Brain pericyte (primary cell): ENCODE measurements at regions not wholly inside any gene's neighbourhood (a gene's known extent, or its start where the extent isn't known, plus 50 kb on each side); places are given as distances from the start of the nearest gene placed in this dataset.

Experiments used
- DNase-seq: peaks from one replicate; pipeline ENCODE4 v3.0.0-alpha.2; 2012; ENCODE audit warnings: low read depth, low spot score

GRCh38 chr22:49305214-49305965, 522.3 kb downstream of the BRD1 start:
- DNase-seq: no peak

GRCh38 chr22:49303781-49304461, 523.8 kb downstream of the BRD1 start:
- no peak for DNase-seq

DNA sequence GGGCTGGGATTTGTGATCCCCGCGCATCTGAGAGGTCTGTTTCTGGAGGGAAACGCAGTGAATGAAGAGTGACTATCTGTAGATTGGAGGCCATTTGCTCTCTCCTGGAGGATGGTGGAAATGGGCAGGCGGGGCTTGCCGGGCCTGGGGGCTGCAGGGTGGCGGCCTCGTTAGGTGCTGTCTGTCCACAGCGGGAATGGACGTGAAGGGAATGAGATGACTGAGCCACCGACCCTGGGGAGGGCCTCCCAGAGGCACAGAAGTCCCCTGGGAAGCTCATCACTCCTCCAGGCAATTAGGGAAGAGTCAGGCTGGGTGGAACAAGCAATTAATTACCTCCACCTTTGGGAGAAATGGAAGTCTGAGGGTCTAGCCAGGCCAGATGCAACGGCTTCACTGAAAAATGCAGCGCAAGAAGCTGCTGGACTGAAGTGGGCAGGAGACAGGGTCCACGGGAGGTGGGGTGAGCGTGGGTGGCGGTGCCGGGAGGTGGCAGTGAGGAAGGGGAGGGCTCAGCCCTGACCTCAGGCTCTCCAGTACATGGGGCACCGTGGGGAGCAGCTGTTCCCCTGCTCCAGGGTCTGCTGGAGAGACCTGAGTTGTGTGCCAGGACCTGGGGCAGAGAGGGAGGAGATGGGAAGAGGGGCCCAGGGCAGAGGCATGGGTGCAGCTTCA, 524.5 kb downstream of the BRD1 start:
- no peak for DNase-seq

DNA sequence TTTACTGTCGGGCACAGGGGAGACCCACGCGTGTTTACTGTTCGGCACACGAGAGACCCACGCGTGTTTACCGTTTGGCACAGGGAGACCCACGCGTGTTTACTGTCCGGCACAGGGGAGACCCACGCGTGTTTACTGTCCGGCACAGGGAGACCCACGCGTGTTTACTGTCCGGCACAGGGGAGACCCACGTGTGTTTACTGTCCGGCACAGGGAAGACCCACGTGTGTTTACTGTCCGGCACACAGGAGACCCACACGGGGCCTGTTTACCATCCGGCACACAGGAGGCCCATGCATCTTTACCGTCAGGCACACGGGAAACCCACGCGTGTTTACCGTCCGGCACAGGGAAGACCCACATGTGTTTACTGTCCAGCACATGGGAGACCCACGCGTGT, 525.1 kb downstream of the BRD1 start:
- DNase-seq: no peak

- DNase-seq: no peak
Observed at GRCh38 chr22:49302150-49302460, 525.6 kb downstream of the BRD1 start.

DNA sequence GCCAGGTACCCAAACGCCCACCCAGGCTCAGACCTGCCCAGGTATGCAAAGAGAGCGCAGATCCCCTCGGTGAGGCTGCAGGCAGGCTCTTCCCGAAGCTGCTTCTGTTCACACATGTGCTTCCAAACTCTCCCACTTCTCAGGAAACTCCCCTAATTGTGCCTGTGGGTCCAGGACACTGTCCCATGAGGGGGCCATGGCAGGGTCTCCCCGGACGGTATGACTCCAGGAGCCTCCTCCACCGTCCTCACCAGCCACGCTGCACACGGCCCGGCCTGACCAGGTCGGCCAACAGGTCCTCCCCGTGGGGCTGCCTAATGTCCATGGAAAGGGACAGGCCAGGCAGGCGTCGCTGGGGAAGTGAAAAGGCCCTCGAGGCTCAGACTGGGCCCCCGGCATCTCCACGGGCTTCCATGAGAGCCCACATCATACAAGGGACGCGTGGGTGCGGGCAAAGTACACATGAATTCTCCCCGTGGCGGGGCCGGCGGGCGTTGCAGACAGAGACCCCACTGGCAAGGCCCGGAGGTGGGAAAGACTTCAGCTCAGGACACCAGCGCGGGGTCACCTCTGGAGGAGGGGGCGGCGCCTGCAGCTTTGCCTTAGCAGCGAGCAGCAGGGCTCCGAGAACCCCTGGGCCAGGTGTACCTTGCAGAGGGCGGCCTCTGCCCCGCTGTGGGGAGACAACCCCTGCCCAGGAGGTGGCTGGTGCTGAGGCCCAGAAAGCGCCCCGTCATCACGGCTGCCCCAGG, 526.1 kb downstream of the BRD1 start:
- no peak for DNase-seq

GRCh38 chr22:49300951-49301397, 526.7 kb downstream of the BRD1 start:
- no peak for DNase-seq

GRCh38 chr22:49300241-49300640, 527.4 kb downstream of the BRD1 start:
- no peak for DNase-seq

GRCh38 chr22:49299821-49300231, 527.8 kb downstream of the BRD1 start:
- no peak for DNase-seq

DNA sequence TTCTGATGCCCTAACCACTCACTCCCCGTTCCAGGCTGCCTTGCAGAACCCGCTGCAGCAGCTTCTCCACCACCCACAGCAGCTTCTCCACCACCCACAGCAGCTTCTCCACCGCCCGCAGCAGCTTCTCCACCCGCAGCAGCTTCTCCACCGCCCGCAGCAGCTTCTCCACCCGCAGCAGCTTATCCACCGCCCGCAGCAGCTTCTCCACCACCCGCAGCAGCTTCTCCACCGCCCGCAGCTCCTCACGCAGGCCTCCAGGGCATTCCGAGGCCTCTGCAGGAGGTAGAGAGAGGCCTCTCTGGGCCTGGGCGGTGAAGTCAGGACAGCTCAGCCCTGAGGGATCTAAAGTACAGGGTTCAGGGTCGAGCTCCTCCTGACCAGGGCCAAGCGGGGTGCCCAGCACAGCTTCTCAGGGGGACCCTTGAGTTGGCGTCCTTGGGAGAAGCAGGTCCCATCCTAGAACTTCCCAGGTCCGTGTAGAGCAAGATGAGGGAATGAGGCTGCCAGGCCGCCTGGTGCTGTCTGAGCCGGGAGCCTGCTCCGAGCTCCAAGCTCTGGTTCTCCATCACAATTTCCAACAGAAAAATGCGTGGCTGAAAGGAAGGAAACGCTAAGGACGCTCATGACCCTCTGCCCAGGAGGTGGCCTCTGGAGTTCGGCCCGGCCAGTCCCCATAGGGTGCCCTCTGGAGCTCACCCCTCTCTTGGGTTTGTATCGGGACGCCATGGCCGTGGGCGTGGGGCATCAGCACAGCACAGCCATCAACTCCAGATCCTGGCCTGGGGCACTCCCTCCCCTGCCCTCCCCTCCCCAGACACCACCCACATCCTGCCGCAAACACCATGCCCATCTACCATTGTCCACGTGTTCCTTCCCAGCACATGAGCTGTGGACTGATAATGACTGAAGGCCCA, 528.6 kb downstream of the BRD1 start:
- DNase-seq: no peak

DNA sequence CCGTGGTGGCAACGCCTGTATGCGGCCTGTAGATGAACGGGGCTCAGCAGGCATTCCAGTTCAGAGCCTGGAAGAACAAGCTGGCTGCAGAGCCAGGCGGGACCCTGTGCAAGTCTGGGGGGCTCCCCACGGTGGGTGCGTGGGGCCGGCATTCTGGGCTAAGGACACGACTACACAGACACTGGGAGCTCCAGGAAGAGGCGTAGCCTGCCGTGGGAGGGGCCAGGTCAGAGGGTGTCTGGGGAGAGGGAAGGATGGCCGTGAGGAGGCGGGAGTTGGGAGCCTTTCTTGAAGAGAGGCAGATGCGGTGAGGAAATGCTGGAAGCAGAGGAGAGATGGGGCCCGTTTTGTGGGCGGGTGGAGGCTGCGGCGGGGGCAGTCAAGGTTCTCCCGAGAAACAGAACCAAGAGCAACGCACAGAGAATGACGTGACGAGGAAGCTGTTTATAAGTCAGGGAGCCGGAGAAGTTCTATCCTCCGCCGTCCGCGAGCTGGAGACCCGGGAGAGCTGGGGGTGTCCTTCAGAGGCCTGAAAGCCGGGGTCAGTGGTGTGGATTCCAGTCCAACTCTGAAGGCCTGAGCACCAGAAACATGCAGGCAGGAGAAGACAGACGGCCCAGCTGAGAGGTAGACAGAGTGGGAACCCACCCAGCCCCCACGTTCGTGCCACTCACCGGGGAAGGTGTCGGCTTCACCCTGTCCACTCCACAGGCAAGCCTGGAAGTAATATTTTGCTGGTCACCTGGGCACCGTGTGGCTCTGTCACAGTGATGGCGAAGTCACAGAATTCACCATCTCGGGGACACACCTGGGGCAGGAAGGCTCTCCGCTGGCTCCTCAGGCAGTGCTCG, 529.6 kb downstream of the BRD1 start:
- no peak for DNase-seq

GRCh38 chr22:49297286-49297870, 530.3 kb downstream of the BRD1 start:
- no peak for DNase-seq

DNA sequence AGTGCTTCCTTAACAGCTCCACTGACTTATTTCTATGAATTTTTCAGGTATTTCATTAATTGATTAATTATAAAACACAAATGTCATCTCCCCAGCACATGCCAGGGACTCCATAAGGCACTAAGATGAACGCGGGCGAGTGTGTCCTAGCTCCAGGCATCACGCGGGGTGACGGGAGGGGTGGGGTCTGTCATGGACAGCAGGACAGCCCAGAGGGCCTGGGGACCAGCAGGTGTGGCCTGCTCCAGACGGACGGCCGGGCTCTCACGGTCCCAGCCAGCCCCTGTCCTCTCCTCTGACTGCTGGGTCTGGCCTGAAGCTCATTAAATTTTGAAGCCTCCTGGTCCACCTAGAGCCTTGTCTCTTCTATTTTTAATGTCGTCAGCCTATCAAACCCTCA, 531.1 kb downstream of the BRD1 start:
- no peak for DNase-seq

- DNase-seq: no peak
Observed at GRCh38 chr22:49295851-49296560, 531.7 kb downstream of the BRD1 start.

DNA sequence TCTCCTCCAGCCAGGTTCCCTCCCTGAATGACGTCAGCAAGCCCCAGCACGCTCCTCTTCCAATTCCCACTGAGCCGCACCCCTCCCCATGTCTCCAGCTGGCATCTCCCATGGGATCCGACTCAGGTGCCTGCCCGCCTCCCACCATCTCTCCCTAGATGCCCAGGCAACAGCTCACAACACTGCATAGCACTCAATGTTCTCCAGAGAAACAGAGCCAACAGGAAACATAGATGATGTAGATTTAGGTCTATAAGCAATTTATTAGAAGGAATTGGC, 532.3 kb downstream of the BRD1 start:
- DNase-seq: no peak

DNA sequence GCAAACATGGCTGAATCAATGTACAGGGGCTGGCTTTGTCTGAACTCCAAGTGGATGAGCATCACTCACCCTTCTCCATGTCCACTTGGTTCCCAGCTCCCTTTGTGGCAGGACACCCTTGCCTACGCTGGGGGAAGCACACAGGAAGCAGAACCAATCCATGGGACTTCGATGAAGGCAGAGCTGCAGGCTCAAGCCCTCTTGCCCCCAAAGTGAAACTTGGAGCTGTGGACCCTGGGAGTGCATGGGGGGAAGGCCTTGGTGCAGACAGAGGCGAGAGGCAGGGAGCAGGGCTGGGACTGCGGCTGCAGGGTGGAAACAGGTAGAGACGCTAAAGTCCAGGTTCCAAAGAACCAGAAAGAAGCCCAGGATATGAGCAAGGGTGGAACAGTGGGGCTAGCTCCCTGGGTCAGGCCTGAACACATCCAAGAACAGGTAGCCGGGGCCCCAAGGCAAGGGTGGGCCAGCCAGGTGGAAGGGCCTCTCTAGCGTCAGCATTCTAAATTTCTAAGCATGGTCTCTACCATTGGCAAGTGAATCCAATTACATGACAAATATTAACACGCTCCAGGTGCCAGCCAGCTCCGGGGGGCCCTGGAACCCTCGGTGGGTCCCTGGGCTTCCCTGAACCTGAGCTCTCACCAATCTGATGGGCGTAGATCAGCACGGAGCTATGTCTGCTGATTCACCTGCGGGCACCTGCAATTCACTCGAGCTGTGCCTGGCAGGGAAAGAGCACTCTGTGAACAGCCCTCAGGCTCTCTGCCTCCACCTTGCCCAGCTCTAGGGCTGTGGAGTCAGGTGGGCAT, 532.8 kb downstream of the BRD1 start:
- DNase-seq: no peak

- no peak for DNase-seq
Observed at GRCh38 chr22:49292909-49293308, 534.8 kb downstream of the BRD1 start.

- DNase-seq: no peak
Observed at GRCh38 chr22:49291781-49292180, 535.9 kb downstream of the BRD1 start.

- DNase-seq: no peak
Observed at GRCh38 chr22:49291169-49291568, 536.5 kb downstream of the BRD1 start.
